ENCODE measurements at regions not wholly inside any gene's neighbourhood (a gene's known extent, or its start where the extent isn't known, plus 50 kb on each side); places are given as distances from the start of the nearest gene placed in this dataset.
A peak's percentile ranks its signal among the peaks of the same experiment; 100 is the strongest.

DNA sequence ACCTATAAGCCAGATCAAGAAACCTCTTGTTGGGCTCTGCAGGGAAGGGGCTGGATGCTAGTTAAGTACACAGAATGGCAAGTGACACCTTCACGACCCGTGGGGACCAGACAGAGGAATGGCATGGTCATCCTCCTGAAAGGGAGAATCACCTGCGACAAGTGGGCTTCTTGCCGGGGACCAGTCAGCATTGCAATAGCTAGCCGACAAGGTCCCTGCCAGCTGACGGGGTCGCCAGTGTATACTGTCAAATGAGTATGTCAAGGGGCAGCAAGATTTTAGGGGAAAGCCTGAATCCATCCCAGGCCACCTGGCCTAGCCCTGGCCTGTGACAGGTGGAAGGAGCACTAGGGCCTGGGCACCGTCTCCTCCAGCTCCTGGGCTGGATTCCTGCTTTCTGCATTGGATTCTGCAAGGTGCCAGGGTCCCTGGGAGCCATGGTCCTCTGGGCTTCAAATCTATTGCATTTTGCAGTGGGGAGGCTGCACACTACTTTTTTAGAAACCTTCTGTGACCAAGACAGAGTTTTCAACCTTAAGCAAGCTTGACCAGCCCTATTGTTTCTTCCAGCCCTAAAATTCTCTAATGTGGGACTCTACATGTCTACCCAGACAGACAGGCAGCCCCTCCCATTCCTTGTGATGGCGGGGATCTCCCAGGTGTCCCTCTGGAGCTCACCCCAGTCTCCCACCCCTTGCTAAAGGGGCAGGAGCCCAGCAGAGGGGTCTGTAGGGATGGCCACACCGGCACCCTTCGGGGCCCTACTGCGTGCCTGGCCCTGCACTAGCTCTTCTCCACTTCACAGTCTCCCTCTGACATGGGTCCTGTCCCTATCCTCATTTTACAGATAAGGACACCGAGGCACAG is 178.5 kb downstream of the GLI2 start:
- no peak for TF ChIP-seq POLR2A (IDR thresholded peaks at IDR 0.05; ENCODE audit: low read length)
- TF ChIP-seq ESRRA (IDR thresholded peaks at IDR 0.05; ENCODE audit: borderline replicate concordance, low read length), result no peak
- TF ChIP-seq, protein P1, sequence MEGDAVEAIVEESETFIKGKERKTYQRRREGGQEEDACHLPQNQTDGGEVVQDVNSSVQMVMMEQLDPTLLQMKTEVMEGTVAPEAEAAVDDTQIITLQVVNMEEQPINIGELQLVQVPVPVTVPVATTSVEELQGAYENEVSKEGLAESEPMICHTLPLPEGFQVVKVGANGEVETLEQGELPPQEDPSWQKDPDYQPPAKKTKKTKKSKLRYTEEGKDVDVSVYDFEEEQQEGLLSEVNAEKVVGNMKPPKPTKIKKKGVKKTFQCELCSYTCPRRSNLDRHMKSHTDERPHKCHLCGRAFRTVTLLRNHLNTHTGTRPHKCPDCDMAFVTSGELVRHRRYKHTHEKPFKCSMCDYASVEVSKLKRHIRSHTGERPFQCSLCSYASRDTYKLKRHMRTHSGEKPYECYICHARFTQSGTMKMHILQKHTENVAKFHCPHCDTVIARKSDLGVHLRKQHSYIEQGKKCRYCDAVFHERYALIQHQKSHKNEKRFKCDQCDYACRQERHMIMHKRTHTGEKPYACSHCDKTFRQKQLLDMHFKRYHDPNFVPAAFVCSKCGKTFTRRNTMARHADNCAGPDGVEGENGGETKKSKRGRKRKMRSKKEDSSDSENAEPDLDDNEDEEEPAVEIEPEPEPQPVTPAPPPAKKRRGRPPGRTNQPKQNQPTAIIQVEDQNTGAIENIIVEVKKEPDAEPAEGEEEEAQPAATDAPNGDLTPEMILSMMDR (IDR thresholded peaks at IDR 0.05), result no peak
- TF ChIP-seq HDAC2 (IDR thresholded peaks at IDR 0.05), result no peak
- TF ChIP-seq ZC3H11A (IDR thresholded peaks at IDR 0.05), result no peak
- no peak for TF ChIP-seq PHF8 (IDR thresholded peaks at IDR 0.05; ENCODE audit: borderline replicate concordance, low read depth)
- TF ChIP-seq MAFK (IDR thresholded peaks at IDR 0.05; ENCODE audit: partially characterized antibody), result peak; percentile 38
- TF ChIP-seq JUN (IDR thresholded peaks at IDR 0.05), result no peak
- no peak for TF ChIP-seq NFE2L2 (conservative IDR thresholded peaks at IDR 0.05; ENCODE audit: low read length)
- TF ChIP-seq KDM1A (IDR thresholded peaks at IDR 0.05; ENCODE audit: low read depth), result no peak
- TF ChIP-seq, protein P2, sequence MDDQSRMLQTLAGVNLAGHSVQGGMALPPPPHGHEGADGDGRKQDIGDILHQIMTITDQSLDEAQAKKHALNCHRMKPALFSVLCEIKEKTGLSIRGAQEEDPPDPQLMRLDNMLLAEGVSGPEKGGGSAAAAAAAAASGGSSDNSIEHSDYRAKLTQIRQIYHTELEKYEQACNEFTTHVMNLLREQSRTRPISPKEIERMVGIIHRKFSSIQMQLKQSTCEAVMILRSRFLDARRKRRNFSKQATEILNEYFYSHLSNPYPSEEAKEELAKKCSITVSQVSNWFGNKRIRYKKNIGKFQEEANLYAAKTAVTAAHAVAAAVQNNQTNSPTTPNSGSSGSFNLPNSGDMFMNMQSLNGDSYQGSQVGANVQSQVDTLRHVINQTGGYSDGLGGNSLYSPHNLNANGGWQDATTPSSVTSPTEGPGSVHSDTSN (IDR thresholded peaks at IDR 0.05), result no peak
